Hepatic stellate cell (primary cell): ENCODE measurements at regions not wholly inside any gene's neighbourhood (a gene's known extent, or its start where the extent isn't known, plus 50 kb on each side); places are given as distances from the start of the nearest gene placed in this dataset.

ENCODE experiments used
- DNase-seq: peaks from one replicate; pipeline ENCODE4 v3.0.0; 2011; ENCODE audit warnings: low spot score

DNA sequence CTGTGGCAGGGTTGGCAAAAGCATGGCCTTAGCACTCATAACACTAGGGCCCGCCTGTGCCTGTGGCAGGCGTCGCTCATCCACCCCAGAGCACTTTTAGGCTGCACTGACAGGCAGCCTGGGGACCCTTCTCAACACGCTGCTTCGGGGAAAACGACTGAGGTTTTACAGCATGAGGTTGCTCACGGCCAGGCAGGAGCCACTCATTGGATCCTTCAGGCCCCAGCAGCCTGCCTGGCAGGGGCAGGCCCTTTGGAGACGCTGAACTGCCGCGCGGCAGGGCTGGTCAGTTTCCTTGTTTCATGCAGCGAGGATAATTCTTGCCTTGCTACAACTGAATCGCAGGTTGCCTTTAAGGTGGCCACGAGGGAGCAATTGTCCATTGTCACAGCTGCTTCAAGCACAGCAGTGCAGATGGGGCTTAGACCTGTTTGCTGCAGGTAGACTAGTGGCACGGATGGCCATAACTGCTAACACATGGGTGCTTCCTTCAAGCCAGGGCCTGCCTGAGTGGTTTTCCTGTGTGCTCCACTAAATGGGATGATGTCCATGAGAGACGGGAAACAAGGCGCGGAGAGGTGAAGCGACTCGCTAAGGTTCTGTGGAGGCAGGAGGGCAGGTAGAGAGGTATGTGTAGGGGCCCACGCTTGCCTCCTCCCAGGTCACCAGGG lies 49.9 kb upstream of the HS6ST1 start:
- no peak for DNase-seq

DNA sequence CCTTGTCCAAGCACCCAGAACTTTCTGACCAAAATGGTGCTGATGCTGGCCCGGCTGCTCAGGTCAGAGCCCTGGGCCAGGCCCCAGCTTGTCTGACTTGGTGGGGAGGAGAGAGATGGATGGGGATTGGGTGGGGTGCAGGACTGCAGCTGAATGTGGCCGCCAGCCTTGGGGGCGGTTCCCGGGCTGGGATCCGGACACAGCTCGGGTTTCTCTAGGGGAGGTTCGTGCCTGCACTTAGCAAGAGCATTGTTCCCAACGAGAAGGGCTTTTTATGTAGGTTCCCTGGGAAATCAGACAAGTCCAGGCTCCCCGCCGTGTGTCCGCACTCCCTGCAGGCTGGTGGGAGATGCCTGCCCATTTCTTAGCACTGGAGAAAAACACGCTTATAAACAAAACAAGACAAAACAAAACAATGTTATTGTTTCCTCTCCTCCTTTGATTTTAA lies 50.5 kb upstream of the HS6ST1 start:
- no peak for DNase-seq

DNA sequence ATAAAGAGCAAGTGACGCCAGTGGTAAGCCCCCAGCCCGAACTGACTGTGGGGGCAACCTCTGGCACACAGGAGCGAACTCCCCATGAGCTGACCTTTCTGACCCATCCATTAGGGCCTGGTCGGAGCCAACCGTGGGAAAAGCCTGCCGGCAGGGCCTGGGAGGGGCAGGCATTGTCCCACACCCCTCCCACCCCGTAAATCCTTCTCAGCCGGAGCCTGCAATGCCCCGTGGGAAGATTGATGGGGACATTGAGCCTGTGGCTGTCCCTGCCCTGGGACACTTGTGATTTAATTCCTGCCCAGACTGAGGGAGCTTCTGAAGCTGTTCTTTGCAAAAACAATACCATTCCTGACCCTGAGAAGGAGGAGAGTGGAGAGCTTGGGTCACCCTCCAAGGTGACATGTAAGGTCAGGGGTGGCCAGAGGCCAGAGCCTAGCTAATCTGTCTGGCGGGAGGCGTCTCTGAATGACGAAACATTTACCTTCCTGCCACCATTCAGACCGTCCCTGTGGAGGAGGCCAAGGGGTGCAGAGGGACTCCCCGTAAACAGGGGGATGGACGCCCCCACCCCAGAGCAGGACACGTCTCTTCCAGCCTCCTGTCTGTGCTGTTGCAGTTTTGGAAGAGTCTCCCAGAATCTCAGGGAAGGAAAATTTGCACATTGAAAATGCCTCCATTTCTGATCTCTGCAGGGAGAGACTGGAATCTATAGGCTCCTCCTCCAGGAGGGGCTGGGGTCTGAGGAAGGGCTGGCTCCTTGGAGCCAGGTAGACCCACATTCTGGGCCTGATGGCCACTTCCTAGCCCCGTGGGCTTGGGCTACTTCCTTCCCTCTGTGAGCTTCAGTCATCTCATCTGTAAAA lies 51.2 kb upstream of the HS6ST1 start:
- no peak for DNase-seq

DNA sequence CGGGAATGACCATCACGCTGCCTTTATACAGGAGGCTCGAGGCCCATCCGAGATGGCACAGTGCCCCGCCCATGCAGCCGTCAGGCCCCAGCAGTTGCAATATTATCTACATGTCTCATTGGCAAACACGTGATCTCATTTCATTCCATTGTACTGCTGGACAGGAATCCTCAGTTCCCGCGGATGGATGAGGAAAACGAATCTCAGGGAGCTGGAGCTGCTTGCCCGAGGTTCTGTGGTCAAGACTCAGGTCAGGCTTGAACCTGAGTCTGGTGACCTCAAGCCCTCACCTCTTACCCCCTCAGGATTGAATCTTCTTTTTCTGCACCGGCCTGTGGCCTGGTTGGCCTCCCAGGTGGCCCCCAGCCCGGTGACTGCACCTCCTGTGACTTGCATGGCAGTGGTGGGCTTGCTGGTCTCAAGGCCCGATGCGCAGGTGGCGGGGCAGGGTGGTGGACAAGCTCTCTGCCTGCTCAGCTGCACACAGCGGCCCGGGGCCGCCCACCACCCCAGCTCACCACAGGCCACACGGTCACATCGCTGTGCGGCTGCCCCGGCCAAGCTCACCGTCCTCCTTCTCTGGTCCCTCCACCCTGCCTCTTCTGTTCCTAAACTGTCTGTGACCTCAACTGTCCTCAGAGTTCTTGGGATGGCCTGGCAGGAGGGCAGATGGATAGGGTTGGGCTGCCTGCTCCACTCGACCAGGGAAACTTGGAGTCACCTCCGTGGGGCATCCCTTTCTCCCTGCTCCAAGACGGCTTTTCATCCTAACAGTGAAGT lies 52.0 kb upstream of the HS6ST1 start:
- DNase-seq, result no peak

DNA sequence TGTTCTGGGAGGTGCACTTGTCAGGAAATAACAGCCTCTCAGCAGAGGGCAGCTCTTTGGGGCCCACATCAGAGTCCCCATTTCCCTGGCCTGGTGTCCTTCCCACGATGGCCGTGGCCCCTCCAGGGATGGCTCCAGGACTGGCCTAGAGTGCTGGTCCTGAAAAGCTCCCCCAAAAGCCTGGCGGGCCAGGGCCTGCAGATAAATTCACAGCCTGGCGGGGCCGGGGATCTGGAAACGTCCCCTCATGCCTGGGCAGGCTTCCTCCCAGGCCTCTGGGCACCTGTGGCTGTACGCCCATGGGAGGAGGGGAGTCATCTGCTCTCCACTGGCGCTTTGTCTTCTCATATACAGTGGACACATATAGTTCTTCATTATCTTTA lies 52.6 kb upstream of the HS6ST1 start:
- no peak for DNase-seq

DNA sequence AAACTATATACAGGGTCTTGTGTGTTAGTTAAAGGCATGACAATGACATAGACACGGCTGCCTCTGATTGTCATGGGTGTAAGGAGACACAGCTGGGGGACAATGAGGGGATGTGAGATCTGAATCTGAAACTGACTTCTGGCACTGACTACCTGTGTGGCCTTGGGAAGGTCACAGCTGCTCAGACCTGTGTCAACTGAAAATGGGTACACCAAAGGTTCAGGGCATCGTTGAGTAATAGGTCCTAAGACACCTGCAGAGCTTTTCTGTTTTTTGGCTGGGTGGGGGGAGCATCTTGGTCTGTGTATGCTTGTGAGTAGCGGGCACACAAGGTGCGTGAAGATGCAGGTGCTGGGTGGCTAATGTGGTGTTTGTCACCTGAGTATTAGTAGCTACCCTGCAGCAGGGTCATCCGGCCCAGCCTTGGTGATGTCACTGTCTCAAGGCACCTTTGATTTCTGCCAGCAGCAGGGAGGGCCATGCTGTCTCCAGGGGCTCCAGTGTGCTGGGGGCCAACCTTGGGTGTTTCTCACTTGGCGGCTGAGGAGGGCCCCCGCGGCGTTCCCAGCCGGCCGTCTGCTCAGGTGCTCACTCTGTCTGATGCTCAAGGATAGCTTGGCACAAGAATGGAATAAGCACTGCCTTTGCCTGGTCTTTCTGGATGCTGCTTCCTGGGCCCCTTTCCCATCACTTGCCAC lies 53.1 kb upstream of the HS6ST1 start:
- no peak for DNase-seq

DNA sequence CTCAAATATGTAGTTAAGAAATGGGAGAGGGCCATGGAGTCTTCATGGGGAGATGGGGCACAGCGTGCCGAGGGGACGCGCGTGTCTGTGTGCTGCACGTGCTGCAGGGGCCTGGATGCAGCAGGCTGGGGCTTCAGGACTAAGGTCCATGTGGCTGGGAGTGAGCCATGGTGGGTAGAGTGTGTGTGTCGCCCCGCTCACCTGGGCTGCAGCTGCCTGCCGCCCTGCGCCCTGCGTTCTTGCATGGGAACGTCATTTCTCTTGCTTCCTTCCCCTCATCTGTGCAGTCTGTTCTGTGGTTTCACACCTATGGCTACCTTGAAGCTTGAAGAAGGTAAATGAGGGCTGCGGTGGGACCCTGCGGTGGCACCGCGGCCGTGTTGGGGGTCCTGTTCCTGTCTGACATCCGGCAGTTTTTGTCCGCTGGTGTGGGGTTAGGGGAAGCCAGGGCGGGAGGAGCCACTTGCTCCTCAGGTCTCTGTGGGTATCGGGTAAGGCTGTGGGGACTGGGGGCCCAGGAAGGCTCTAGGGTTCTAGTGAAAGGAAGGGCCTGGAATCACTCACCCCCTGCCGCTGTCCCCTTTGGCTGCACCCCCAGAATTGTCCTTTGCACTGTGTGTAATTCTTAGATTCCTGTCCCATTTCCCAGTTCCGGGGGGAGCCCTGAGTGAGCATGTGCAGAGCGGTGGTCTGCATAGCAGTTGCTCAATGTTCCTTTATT lies 54.1 kb upstream of the HS6ST1 start:
- no peak for DNase-seq

DNA sequence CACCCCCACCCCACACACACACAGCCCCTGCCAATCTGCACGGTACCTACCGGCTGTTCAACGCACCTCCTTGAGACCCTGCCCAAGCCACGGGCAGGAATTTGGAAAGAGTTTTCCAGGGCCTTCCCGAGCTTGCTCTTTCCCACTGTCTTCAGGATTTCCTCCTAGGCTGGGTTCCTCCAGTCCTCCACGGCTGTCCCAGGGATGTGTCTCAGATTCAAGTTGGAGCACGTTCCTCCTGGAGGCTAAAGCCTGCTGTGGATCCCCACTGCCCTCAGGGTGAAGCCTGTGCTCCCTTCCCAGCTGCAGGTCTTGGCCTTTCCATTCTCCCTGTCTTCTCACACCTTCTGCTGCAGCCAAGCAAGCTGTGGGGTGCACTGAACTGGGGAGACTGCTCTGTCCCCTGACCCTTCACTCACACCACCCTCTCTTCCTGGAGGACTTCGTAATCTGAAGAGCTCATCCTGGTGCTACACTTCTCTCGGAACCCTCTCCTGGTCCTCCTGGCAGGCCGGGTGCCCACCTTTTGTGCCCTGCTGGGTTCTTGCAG lies 54.9 kb upstream of the HS6ST1 start:
- no peak for DNase-seq

DNA sequence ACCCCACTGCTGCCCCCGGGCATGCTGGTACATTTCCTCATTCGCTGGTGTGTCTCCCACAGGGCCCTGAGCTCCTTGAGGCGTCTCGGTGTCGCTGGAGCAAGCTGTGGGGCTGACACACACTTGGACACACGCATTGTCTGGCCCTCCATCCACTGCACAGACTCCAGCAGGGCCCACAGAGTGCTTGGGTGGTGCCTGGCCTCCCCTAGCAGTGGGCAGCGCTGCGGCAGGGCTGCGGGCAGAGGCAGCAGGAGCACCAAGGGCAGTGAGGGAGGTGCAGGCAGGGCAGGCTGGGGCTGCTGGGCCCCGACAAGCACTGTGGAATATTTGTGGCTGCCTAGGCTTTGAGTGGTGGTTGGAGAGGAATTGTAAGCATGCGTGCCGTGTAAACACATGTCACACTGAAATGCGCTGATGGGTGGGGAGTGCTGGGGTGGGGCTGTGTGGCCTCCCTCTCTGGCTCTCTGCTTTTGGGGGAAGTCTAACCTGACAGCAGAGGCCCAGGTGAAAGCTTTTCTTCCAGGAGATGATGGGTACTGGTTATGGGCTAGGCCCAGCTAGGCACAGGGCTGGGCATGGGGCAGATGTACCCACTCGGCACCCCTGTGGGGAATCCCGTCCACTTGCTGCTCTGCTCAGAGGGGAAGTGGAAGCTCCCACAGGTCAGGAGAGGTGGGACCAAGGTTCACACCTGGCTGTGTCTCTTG lies 55.5 kb upstream of the HS6ST1 start:
- peak; percentile 98 for DNase-seq

DNA sequence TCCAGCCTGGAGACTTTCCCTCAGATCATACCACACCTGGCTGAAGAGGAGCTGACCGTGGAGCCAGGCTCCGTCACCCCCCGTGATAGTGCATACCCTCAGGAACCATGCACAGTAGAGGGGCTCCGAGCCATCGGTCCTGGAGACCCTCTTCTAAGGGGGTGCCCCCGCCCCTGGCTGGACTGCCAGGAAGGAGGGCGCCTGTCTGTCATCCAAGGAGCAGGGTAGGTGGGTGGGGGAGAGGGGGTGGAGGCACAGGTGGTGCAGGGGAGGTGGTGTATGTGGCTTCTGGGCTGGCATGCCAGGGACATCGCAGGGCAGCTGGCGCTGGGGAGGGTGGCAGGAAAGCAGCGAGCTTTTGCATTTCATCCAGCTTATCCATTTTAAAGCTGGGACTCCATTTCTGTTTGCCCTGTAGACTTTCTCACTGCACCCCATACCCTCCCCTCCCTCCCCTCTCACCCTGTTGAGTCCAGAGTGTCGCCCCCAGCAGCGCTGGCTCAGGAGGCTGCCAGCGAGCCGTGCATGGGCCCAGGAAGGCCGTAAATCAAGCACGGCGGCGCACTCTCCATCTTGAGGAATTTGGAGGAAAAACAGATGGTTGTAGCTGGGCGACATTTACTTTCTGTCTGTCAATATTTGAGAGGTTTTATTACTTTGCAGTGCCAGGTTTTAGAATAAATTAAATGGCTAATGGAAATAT lies 56.2 kb upstream of the HS6ST1 start:
- DNase-seq, result no peak

DNA sequence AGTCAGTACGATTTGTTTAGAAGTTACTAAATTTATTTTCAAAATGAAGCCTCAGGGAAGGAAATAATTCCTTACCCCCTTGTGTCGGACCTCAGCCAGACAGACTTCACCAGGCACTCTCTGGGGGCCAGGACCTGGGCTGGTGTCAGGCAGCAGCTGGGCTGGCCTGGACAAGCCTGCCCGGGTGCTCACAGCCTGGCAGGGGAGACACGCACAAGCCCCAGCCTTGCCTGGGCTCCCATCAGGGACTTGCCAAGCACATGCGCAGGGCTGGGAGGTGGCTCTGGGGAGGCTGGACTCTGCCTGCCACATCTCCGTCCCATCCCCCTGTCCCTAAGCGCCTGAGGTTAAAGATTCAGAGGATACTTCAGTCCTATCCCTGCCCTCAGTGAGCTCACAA lies 56.8 kb upstream of the HS6ST1 start:
- no peak for DNase-seq

DNA sequence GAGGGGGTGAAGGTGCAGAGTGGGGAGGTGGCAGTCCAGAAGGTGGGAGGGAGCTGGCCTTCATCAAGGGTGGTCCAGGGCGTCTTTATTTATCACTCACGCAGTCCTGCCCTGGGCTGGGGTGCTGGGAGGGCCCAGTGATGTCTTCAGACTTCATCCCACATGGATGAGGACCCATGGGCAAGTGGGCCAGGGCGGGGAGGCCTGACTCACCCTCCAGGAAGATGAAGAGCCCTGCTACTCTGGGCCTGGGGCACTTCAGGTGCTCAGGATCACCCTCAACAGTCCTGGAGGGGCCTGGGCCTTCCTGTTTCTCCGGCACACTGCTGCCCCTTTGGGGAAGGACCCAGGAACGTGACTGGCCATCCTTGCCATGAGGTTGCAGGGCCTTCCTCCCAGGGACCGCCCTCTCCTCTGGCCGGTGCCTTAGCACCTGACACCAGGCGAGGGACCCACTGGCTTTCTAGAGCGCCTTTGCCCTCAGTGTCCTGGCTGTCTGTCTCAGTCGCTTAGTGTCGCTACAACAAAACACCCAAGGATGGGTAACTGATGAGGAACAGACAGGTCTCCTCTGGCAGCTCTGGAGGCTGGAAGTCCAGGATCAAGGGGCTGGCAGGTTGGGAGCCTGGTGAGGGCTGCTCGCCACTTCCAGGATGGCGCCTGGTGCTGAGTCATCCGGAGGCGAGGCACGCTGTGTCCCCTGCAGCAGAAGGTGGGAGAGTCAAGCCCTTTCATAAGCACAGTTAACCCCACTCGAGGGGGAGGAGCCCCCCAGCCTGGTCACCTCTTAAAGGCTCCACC lies 57.8 kb upstream of the HS6ST1 start:
- no peak for DNase-seq

DNA sequence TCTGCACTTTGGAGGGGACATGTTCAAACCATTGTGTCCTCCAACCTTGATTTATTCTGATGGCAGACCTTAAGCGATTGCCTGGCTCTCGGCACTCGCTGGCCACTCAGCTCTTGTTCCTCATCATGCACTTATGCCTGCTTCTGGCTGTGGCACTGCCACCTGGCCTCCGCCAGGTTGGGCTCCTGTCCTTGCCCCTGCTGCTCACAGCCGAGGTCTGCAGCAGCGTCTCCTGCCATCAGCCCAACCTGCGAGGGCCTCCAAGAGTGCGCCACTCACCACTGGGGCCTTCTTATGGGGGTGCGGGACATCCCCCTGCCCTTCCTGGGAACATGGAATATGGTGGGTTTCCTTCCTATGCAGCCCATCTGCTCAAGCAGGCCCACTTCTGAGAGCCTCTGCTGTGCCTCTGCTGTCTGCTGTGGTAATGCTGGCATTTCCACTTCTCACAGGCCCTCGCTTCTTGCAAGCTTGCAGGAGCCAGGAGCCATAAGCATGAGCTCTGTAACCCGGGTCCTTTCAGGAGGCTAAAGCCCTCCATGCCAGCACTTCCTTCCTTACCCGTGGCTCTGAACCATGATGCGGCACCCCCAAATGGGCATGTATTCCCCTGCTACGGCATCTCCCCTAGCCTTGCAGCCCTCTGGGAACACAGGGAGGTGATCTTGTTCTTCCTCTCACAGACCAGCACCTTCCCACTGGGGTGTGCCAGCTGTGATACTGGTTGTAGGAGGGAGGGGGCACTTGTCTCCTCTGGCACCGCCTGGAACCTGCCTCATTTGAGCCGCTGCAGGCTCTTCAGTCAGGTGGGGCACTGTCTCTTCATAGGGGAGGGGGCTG lies 58.6 kb upstream of the HS6ST1 start:
- no peak for DNase-seq

DNA sequence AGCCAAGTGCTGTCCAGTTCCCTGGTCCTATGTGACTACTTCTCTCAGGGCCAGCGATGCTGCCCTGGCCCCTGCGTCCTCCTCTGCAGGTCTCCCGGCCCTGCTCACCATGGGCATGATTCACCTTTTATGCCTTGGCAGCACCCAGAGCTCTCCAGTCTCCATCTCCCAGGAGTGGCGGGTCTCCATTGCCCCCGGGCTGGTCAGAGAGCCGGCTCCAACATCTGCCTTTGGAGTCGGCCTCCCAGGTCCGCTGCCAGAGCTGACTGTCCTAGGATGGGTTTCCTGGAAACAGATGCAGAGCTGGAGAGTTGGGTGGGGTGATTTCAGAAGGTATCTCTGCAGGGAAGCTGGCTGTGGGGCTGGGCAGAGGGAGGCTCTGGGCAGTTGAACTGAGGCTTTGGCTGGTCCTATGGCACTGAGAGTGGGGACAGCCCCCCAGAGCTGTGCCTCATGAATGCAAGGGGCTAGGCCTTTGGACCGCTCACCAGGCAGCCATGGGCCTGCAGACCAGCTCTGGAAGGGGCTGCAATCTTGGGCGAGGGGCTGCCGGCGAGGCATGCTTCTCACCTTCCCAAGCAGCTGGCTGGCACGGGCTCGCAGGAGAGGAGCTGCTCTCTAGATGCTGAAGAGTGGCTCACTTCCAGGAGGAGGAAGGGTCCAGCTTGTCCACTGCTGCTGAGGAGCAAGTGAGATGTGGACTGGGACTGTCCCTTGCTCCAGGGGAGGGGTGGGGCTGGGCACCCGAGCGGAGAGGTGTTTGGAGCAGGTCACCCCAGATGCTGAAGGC lies 59.8 kb upstream of the HS6ST1 start:
- no peak for DNase-seq

DNA sequence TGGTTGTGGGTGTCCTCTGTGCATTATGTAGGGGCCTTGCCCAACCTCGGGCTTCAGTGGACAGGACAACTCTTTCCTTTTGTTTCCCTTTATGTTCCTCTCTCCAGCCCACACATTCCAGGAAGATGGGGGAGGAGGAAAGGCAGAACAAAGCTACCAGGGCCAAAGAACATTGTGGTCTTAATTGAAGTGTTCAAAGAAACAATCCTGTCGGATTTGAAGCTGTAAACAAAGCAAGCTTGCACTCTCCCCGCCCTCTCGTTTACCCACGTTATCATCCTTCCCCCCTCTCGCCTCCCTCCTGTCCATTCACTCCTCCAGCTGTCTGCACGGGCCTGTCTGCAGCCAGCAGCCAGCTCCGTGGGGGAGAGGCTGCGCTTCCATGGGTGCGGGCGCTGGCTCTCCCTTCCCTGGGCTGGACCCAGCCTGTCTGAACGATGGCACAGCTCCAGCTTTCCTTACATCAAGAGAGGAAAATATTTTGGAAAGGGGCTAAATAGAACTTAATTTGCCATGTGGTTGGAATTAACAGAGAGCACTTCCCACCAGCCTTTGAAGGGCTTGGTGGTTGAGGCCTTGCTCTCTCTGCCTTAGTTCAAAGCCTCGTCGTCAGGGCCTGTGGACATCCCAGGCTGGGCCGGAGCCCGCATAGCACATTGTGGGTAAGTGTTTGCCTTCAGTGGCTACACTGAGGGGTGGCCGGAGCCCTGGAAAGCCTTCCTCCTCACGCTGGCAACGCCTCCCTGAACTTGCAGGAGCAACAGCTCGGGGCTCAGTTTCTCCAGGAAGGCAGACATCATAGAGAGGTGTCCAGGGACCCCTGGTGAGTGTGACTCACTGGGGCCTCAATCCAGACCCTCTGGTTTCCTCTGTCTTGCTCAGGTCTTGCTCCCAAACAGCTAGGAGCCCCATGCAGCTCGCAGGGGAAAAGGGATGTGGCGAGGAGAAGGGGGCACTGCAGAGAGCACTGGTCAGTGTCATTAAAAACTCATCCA lies 60.6 kb upstream of the HS6ST1 start:
- peak; percentile 51 for DNase-seq
